ENCODE measurements at regions not wholly inside any gene's neighbourhood (a gene's known extent, or its start where the extent isn't known, plus 50 kb on each side); places are given as distances from the start of the nearest gene placed in this dataset.

GRCh38 chr20:41786158-41786557 lies 168.0 kb upstream of the CHD6 start:
- H3K4me2 ChIP-seq (ENCODE audit: low read length), result no peak overlapping the region
- H3K27ac ChIP-seq (ENCODE audit: low read depth, low read length), result no peak overlapping the region
- Mint-ChIP-seq H3K36me3 (ENCODE audit: low read depth, unreplicated experiment) (no peaks in the 10 kb centered on the region), H3K27me3 (ENCODE audit: low read depth, unreplicated experiment) (no peaks in the 10 kb centered on the region), H3K4me1 (ENCODE audit: low read depth, unreplicated experiment) (no peaks in the 10 kb centered on the region), H3K27ac (ENCODE audit: unreplicated experiment) (no peak overlapping the region), H3K9me3 (ENCODE audit: unreplicated experiment) (peaks cover 6% of the 10 kb centered on the region), H3K4me3 (ENCODE audit: unreplicated experiment) (no peak overlapping the region)
- no peak overlapping the region for H2AFZ ChIP-seq (ENCODE audit: low read depth, low read length)
- FAIRE-seq, result no peak
- H3K4me3 ChIP-seq (ENCODE audit: insufficient read depth, low read depth, low read length), result no peak overlapping the region
- H3K79me2 ChIP-seq (ENCODE audit: insufficient read depth, low read length), result no peaks in the 10 kb centered on the region
- no peak for TF ChIP-seq EZH2 (IDR thresholded peaks at IDR 0.05; ENCODE audit: insufficient read depth, low read length)
- DNase-seq (ENCODE audit: low read depth), result no peak
- no peaks in the 10 kb centered on the region for H3K27me3 ChIP-seq (ENCODE audit: insufficient read depth, low read length)
- no peak overlapping the region for H3K9ac ChIP-seq (ENCODE audit: low read length)
- no peaks in the 10 kb centered on the region for H3K4me1 ChIP-seq (ENCODE audit: insufficient read depth, low read length)
- no peaks in the 10 kb centered on the region for H3K9me3 ChIP-seq (ENCODE audit: insufficient read depth, low read depth, low read length)
- no peaks in the 10 kb centered on the region for H4K20me1 ChIP-seq (ENCODE audit: insufficient read depth, low read length)
- H3K36me3 ChIP-seq (ENCODE audit: insufficient read depth, low read length), result no peaks in the 10 kb centered on the region

DNA sequence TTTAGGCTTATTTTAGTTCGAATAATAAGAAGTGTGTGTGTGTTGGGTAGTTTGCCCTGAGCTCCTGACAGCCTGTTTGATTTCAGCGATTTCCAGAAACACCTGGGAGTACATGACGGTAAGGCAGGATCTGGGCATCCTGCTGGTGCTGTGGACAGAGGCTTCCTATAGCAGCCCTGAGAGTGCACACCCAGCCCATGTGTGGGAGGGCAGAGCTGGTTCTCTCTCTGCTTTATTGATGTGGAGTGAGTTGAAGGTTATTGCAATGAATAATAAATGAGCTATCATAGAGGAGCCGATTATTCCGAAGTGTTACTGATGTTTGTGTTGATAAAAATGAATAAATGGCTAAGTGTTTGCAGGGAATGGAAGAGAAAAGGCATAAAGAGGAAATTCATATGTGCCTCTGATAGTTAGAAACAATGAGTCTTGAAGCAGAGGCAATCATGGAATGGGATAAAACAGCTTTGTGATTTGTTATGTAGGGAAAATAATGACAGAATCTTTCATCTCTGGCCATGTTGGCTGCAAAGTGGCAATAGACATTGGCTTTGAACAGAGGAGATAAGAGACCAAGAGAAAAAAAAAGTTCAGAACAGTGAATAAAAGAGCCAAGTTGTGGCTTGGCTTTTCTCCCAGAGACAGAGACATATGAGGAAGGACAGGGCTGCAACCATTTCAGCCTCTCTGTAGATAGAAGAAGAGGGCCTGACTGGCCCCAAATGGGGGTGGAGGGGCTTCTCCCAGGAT lies 166.2 kb upstream of the CHD6 start:
- no peak overlapping the region for H2AFZ ChIP-seq (ENCODE audit: low read depth, low read length)
- H3K27me3 Mint-ChIP-seq (ENCODE audit: low read depth, unreplicated experiment), result no peaks in the 10 kb centered on the region
- no peak overlapping the region for H3K4me3 Mint-ChIP-seq (ENCODE audit: unreplicated experiment)
- no peaks in the 10 kb centered on the region for H3K36me3 Mint-ChIP-seq (ENCODE audit: low read depth, unreplicated experiment)
- no peaks in the 10 kb centered on the region for H3K36me3 ChIP-seq (ENCODE audit: insufficient read depth, low read length)
- H4K20me1 ChIP-seq (ENCODE audit: insufficient read depth, low read length), result no peaks in the 10 kb centered on the region
- H3K4me1 Mint-ChIP-seq (ENCODE audit: low read depth, unreplicated experiment), result no peaks in the 10 kb centered on the region
- no peaks in the 10 kb centered on the region for H3K4me1 ChIP-seq (ENCODE audit: insufficient read depth, low read length)
- H3K4me3 ChIP-seq (ENCODE audit: insufficient read depth, low read depth, low read length), result no peak overlapping the region
- H3K9me3 Mint-ChIP-seq (ENCODE audit: unreplicated experiment), result peaks cover 4% of the 10 kb centered on the region
- no peak overlapping the region for H3K27ac ChIP-seq (ENCODE audit: low read depth, low read length)
- H3K27ac Mint-ChIP-seq (ENCODE audit: unreplicated experiment), result no peak overlapping the region
- H3K79me2 ChIP-seq (ENCODE audit: insufficient read depth, low read length), result no peaks in the 10 kb centered on the region
- no peaks in the 10 kb centered on the region for H3K27me3 ChIP-seq (ENCODE audit: insufficient read depth, low read length)
- no peak for DNase-seq (ENCODE audit: low read depth)
- no peak for TF ChIP-seq EZH2 (IDR thresholded peaks at IDR 0.05; ENCODE audit: insufficient read depth, low read length)
- TF ChIP-seq, protein P1, sequence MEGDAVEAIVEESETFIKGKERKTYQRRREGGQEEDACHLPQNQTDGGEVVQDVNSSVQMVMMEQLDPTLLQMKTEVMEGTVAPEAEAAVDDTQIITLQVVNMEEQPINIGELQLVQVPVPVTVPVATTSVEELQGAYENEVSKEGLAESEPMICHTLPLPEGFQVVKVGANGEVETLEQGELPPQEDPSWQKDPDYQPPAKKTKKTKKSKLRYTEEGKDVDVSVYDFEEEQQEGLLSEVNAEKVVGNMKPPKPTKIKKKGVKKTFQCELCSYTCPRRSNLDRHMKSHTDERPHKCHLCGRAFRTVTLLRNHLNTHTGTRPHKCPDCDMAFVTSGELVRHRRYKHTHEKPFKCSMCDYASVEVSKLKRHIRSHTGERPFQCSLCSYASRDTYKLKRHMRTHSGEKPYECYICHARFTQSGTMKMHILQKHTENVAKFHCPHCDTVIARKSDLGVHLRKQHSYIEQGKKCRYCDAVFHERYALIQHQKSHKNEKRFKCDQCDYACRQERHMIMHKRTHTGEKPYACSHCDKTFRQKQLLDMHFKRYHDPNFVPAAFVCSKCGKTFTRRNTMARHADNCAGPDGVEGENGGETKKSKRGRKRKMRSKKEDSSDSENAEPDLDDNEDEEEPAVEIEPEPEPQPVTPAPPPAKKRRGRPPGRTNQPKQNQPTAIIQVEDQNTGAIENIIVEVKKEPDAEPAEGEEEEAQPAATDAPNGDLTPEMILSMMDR (IDR thresholded peaks at IDR 0.05; ENCODE audit: insufficient read depth, low read depth, low read length), result no peak
- FAIRE-seq, result no peak
- H3K4me2 ChIP-seq (ENCODE audit: low read length), result no peak overlapping the region
- H3K9ac ChIP-seq (ENCODE audit: low read length), result no peak overlapping the region
- no peaks in the 10 kb centered on the region for H3K9me3 ChIP-seq (ENCODE audit: insufficient read depth, low read depth, low read length)

DNA sequence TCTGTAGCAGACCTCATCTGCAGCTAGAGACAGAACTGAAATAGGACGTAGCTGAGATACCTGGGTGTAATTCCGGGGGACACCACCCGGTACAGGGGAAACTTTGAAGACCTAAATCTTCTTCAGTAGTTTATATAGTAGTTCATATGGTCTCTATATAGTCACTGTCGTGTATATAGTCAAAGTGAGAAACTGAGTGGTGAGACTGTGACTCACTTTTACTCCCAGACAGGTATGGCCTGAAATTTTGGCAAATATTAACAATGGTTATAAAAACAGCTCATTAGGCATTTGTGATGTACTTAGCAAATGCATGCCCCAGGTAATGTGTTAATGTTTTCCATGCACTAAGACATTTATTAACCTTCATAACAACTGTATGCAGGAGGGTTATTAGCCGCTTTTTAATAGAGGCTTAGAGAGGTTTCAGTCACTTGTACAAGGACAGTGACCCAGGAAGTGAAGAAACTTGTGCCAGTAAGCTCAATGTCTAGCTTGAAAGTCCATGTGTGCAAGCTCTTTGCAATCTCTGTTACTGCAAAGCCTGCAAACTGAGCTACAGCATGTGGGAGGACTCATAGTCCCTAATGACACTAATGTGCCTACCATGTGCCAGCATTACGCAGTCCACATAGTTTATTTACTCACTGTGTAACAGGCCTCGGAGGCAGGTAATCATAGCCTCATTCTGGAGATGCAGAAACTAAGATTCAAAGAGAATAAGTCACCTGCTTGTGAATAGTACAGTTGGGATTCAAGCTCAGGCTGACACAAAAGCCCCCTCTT lies 165.4 kb upstream of the CHD6 start:
- Histone ChIP-seq H3K9ac (ENCODE audit: low read length) (no peak overlapping the region), H3K27ac (ENCODE audit: low read depth, low read length) (no peak overlapping the region), H3K36me3 (ENCODE audit: insufficient read depth, low read length) (no peaks in the 10 kb centered on the region), H3K27me3 (ENCODE audit: insufficient read depth, low read length) (no peaks in the 10 kb centered on the region), H3K4me3 (ENCODE audit: insufficient read depth, low read depth, low read length) (no peak overlapping the region), H2AFZ (ENCODE audit: low read depth, low read length) (no peak overlapping the region), H3K79me2 (ENCODE audit: insufficient read depth, low read length) (no peaks in the 10 kb centered on the region), H3K9me3 (ENCODE audit: insufficient read depth, low read depth, low read length) (no peaks in the 10 kb centered on the region), H3K4me2 (ENCODE audit: low read length) (no peak overlapping the region), H3K4me1 (ENCODE audit: insufficient read depth, low read length) (no peaks in the 10 kb centered on the region), H4K20me1 (ENCODE audit: insufficient read depth, low read length) (no peaks in the 10 kb centered on the region)
- H3K4me1 Mint-ChIP-seq (ENCODE audit: low read depth, unreplicated experiment), result no peaks in the 10 kb centered on the region
- H3K27me3 Mint-ChIP-seq (ENCODE audit: low read depth, unreplicated experiment), result peaks cover 3% of the 10 kb centered on the region
- H3K27ac Mint-ChIP-seq (ENCODE audit: unreplicated experiment), result no peak overlapping the region
- H3K9me3 Mint-ChIP-seq (ENCODE audit: unreplicated experiment), result peaks cover 5% of the 10 kb centered on the region
- TF ChIP-seq, protein P1 (IDR thresholded peaks at IDR 0.05; ENCODE audit: insufficient read depth, low read depth, low read length), result no peak
- no peak for TF ChIP-seq EZH2 (IDR thresholded peaks at IDR 0.05; ENCODE audit: insufficient read depth, low read length)
- no peak overlapping the region for H3K4me3 Mint-ChIP-seq (ENCODE audit: unreplicated experiment)
- no peaks in the 10 kb centered on the region for H3K36me3 Mint-ChIP-seq (ENCODE audit: low read depth, unreplicated experiment)
- FAIRE-seq, result no peak
- DNase-seq (ENCODE audit: low read depth), result no peak
